HG03378 (cell line): ENCODE measurements at regions not wholly inside any gene's neighbourhood (a gene's known extent, or its start where the extent isn't known, plus 50 kb on each side); places are given as distances from the start of the nearest gene placed in this dataset.
"Not testable (repeated sequence)": the region's sequence is repeated elsewhere in the genome, so short reads cannot be mapped to it uniquely, and the experiment has no call there.

ENCODE experiments used
- ATAC-seq: cut with Tn5 transposase; IDR thresholded peaks from one replicate; pipeline ENCODE4 v1.9.1; 2021; ENCODE audit warnings: mild to moderate bottlenecking, moderate library complexity; ENCODE audit not compliant: unreplicated experiment

GRCh38 chr10:3255075-3255474 is 82.5 kb upstream of the PITRM1 start:
- ATAC-seq, result no peak

- not testable (repeated sequence) for ATAC-seq
Observed at GRCh38 chr10:3253974-3254373, 81.4 kb upstream of the PITRM1 start.

GRCh38 chr10:3251172-3251571 is 78.6 kb upstream of the PITRM1 start:
- ATAC-seq, result no peak

GRCh38 chr10:3249307-3249889 is 76.8 kb upstream of the PITRM1 start:
- ATAC-seq, result no peak

GRCh38 chr10:3248526-3249306 is 76.1 kb upstream of the PITRM1 start:
- ATAC-seq, result no peak

GRCh38 chr10:3245395-3245794 is 72.8 kb upstream of the PITRM1 start:
- ATAC-seq, result no peak

- no peak for ATAC-seq
Observed at GRCh38 chr10:3241967-3242650, 69.5 kb upstream of the PITRM1 start.

GRCh38 chr10:3241274-3241921 is 68.8 kb upstream of the PITRM1 start:
- no peak for ATAC-seq

- ATAC-seq, result no peak
Observed at GRCh38 chr10:3239920-3240894, 67.6 kb upstream of the PITRM1 start.

GRCh38 chr10:3239066-3239919 is 66.7 kb upstream of the PITRM1 start:
- no peak for ATAC-seq

- ATAC-seq, result no peak
Observed at GRCh38 chr10:3238115-3238871, 65.7 kb upstream of the PITRM1 start.

GRCh38 chr10:3237530-3237929 is 64.9 kb upstream of the PITRM1 start:
- ATAC-seq, result no peak

GRCh38 chr10:3236644-3237404 is 64.2 kb upstream of the PITRM1 start:
- ATAC-seq, result no peak

- no peak for ATAC-seq
Observed at GRCh38 chr10:3235996-3236510, 63.5 kb upstream of the PITRM1 start.

- ATAC-seq, result no peak
Observed at GRCh38 chr10:3235395-3235794, 62.8 kb upstream of the PITRM1 start.

GRCh38 chr10:3233486-3233990 is 61.0 kb upstream of the PITRM1 start:
- ATAC-seq, result no peak

- no peak for ATAC-seq
Observed at GRCh38 chr10:3231951-3232730, 59.6 kb upstream of the PITRM1 start.
